Erythroblast (primary cell): ENCODE measurements at regions not wholly inside any gene's neighbourhood (a gene's known extent, or its start where the extent isn't known, plus 50 kb on each side); places are given as distances from the start of the nearest gene placed in this dataset.

Experiments used
- GATA1 ChIP-seq: IDR thresholded peaks from 2 replicates; pipeline ENCODE4 v1.6.1; 2011; ENCODE audit warnings: low read depth, mild to moderate bottlenecking, control low read depth, low read length, moderate library complexity
- POLR2A ChIP-seq: IDR thresholded peaks from 2 replicates; pipeline ENCODE4 v1.6.1; 2011; ENCODE audit warnings: mild to moderate bottlenecking, low read length

GRCh38 chrX:104430072-104430741, 135.8 kb upstream of the IL1RAPL2 start:
- no peak for TF ChIP-seq POLR2A
- TF ChIP-seq GATA1: no peak
